ENCODE measurements at regions not wholly inside any gene's neighbourhood (a gene's known extent, or its start where the extent isn't known, plus 50 kb on each side); places are given as distances from the start of the nearest gene placed in this dataset.

DNA sequence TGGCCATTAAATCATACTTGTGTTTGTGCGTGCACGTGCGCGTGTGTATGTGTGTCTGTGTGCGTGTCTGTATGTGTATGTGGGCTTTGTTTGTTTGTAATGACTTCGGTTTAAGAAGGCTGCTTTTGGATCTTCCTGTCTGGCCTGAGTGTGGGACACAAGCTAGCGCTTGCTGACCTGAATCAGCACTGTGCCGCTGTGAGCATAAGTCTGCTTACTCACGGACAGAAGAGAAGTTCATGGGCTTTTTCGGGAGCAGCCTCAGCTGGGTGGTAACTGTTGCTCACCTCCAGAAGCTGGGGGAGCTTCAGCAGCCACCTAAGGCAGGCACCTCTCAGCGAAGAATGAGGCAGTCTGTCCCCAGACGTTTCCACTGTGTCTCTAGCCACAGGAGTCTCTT lies 56.1 kb upstream of the TRUB1 start (continued):
- TF ChIP-seq MAZ (IDR thresholded peaks at IDR 0.05; ENCODE audit: borderline replicate concordance, low read depth, low read length): no peak

DNA sequence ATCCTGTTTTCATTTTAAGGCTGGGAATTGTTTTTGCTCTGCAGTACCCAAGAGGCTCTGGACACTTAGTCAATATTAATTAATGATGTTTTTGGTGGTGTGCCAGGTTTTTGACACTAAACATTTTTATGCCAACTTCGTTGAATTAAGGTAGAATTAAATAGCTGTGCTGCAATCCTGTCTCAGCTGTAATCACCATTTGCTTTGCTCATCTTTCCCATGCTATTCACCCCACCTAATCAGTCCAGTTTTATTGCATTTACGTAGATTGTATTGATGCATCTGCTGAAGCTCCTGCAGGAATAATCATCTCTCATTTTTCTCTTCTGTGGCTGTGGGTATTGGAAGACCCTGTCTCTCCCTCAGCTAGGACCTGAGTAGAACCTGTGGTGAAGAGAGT lies 52.6 kb upstream of the TRUB1 start:
- Histone ChIP-seq H3K9me1 (ENCODE audit: insufficient read depth, low read length) (no peaks in the 10 kb centered on the region; the same call in 1 of the 2 replicates), H3K18ac (ENCODE audit: low read depth, low read length) (no peak overlapping the region), H4K5ac (ENCODE audit: low read depth, low read length) (no peak overlapping the region), H3K4me1 (ENCODE audit: control insufficient read depth, insufficient read depth, low read length) (no peaks in the 10 kb centered on the region), H2AK9ac (replicated peaks; ENCODE audit: low read depth, low read length, poor library complexity) (no peak overlapping the region), H3K4ac (ENCODE audit: low read depth, low read length) (no peak overlapping the region), H2BK5ac (ENCODE audit: low read depth, low read length, poor library complexity, severe bottlenecking) (no peak overlapping the region), H3K56ac (ENCODE audit: extremely low read depth, insufficient read depth, low read length) (no peak overlapping the region), H3K27me3 (ENCODE audit: control insufficient read depth, insufficient read depth, low read length) (0 out of 2 replicates have a peak, but pooled peaks cover 5% of the 10 kb centered on the region), H3K27ac (ENCODE audit: insufficient read depth, low read length) (no peak overlapping the region), H3K9me3 (ENCODE audit: control insufficient read depth, insufficient read depth, low read length) (no peaks in the 10 kb centered on the region), H3K9ac (ENCODE audit: low read depth, low read length) (no peak overlapping the region), H2BK15ac (ENCODE audit: low read depth, low read length) (no peak overlapping the region), H4K8ac (ENCODE audit: low read depth in 2 of 2, low read length in 2 of 2) (no peak overlapping the region), H2AK5ac (ENCODE audit: low read depth, low read length) (no peak overlapping the region), H3K36me3 (ENCODE audit: control insufficient read depth, insufficient read depth, low read length) (no peaks in the 10 kb centered on the region), H3K4me2 (ENCODE audit: low read depth, low read length) (no peak overlapping the region), H4K91ac (ENCODE audit: insufficient read depth, low read depth, low read length) (no peak overlapping the region), H2BK120ac (ENCODE audit: low read depth, low read length) (no peak overlapping the region), H3K4me3 (ENCODE audit: insufficient read depth, low read depth, low read length) (no peak overlapping the region), H3K23ac (ENCODE audit: low read depth, low read length) (no peak overlapping the region), H2AFZ (replicated peaks; ENCODE audit: low read length, poor library complexity) (no peak overlapping the region), H2BK20ac (ENCODE audit: low read depth, low read length) (no peak overlapping the region), H3K14ac (replicated peaks; ENCODE audit: low read depth, low read length) (no peak overlapping the region), H4K20me1 (ENCODE audit: insufficient read depth, low read length) (no peaks in the 10 kb centered on the region), H3K79me1 (ENCODE audit: low read depth in 1 of 2, low read length in 2 of 2) (no peaks in the 10 kb centered on the region)
- dilution Hi-C loops (cut with HindIII; ENCODE audit: low sequenced_read_pairs, unreplicated experiment): no loop called here
- ChIA-PET CTCF (interaction anchor here (0.6 kb wide), 1 partner anchor 160 kb away, joined by 5 read pairs; no protein-coding TSS in a partner anchor), POLR2A (ENCODE audit: unreplicated experiment) (no interaction called here)
- ATAC-seq (ENCODE audit: low read depth) (no peak), DNase-seq (no peak)
- intact Hi-C loops (cut with micrococcal nuclease): no loop called here
- in situ Hi-C loops (cut with MboI; ENCODE audit: low sequenced_read_pairs): loop anchor here (25.0 kb wide), 1 partner anchor 527 kb away; no protein-coding TSS in a partner anchor
- no CpG with 5 or more reads among the region's 2 CpGs for WGBS, 2 experiments (ENCODE audit: extremely low coverage in 2 of 2, insufficient read length in 1 of 2)
- no TSS peak for BruUV-seq (replicated peaks)
- TF ChIP-seq MAZ (IDR thresholded peaks at IDR 0.05; ENCODE audit: borderline replicate concordance, low read depth, low read length) (no peak), CEBPB (IDR thresholded peaks at IDR 0.05; ENCODE audit: low read depth, low read length) (no peak), CHD1 (IDR thresholded peaks at IDR 0.05; ENCODE audit: low read depth, low read length) (no peak), FOS (IDR thresholded peaks at IDR 0.05; ENCODE audit: low read depth, low read length) (no peak), RAD21 (IDR thresholded peaks at IDR 0.05; ENCODE audit: low read length) (no peak), SMC3 (IDR thresholded peaks at IDR 0.05; ENCODE audit: low read depth, low read length) (no peak), POLR2A (IDR thresholded peaks at IDR 0.05; ENCODE audit: low read depth, low read length) (no peak), RCOR1 (IDR thresholded peaks at IDR 0.05; ENCODE audit: insufficient replicate concordance, low read length) (no peak), MXI1 (IDR thresholded peaks at IDR 0.05; ENCODE audit: borderline replicate concordance, low read depth, low read length) (no peak), MAFK (IDR thresholded peaks at IDR 0.05; ENCODE audit: low read depth, low read length) (no peak), NFE2L2 (IDR thresholded peaks at IDR 0.05; ENCODE audit: low read depth, low read length) (no peak), BHLHE40 (IDR thresholded peaks at IDR 0.05; ENCODE audit: low read depth, low read length) (no peak)
- TF ChIP-seq, protein P1, sequence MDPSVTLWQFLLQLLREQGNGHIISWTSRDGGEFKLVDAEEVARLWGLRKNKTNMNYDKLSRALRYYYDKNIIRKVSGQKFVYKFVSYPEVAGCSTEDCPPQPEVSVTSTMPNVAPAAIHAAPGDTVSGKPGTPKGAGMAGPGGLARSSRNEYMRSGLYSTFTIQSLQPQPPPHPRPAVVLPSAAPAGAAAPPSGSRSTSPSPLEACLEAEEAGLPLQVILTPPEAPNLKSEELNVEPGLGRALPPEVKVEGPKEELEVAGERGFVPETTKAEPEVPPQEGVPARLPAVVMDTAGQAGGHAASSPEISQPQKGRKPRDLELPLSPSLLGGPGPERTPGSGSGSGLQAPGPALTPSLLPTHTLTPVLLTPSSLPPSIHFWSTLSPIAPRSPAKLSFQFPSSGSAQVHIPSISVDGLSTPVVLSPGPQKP (IDR thresholded peaks at IDR 0.05; ENCODE audit: borderline replicate concordance, low read depth, low read length): no peak
- TF ChIP-seq, protein P2, sequence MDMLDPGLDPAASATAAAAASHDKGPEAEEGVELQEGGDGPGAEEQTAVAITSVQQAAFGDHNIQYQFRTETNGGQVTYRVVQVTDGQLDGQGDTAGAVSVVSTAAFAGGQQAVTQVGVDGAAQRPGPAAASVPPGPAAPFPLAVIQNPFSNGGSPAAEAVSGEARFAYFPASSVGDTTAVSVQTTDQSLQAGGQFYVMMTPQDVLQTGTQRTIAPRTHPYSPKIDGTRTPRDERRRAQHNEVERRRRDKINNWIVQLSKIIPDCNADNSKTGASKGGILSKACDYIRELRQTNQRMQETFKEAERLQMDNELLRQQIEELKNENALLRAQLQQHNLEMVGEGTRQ (IDR thresholded peaks at IDR 0.05; ENCODE audit: low read depth, low read length): no peak
- TF ChIP-seq, protein P3, sequence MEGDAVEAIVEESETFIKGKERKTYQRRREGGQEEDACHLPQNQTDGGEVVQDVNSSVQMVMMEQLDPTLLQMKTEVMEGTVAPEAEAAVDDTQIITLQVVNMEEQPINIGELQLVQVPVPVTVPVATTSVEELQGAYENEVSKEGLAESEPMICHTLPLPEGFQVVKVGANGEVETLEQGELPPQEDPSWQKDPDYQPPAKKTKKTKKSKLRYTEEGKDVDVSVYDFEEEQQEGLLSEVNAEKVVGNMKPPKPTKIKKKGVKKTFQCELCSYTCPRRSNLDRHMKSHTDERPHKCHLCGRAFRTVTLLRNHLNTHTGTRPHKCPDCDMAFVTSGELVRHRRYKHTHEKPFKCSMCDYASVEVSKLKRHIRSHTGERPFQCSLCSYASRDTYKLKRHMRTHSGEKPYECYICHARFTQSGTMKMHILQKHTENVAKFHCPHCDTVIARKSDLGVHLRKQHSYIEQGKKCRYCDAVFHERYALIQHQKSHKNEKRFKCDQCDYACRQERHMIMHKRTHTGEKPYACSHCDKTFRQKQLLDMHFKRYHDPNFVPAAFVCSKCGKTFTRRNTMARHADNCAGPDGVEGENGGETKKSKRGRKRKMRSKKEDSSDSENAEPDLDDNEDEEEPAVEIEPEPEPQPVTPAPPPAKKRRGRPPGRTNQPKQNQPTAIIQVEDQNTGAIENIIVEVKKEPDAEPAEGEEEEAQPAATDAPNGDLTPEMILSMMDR (conservative IDR thresholded peaks at IDR 0.05; ENCODE audit: low read depth, low read length): no peak
